Body of pancreas (tissue), 4 donors: ENCODE measurements at regions not wholly inside any gene's neighbourhood (a gene's known extent, or its start where the extent isn't known, plus 50 kb on each side); places are given as distances from the start of the nearest gene placed in this dataset.

Experiments used
- POLR2A ChIP-seq, 3 donors: fragments of 450-650 bp; IDR thresholded peaks; one replicate each; pipeline ENCODE4 v1.6.1; 2016; ENCODE audit warnings: antibody characterized with exemption in 3 of 3, mild to moderate bottlenecking in 2 of 3
- TF ChIP-seq, protein P1 (sequence below), 7 experiments: fragments of 450-650 bp in 4 of 7; fragments of 200-600 bp in 3 of 7; sonication (generic) in 3 of 7; IDR thresholded peaks; one replicate each; pipeline ENCODE4 v1.5.1; 2016 to 2019; ENCODE audit warnings: antibody characterized with exemption in 7 of 7

DNA sequence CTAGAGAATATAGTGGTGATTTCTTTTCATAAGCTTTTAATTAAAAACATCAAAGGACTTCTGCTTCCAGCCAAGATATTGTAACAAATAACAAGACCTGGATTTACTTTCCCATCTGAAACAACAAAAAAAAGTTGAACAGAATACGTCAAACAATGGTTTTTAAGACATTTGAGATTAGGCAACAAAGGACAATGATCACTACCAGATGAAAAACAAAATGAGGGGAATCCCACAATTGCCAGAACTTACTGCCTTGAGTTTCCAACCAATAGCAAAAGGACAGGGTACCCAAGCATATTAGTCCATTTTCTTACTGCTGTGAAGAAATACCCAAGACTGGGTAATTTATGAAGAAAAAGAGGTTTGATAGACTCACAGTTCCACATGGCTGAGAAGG lies 341.4 kb upstream of the INTU start:
- no peak for TF ChIP-seq POLR2A (IDR thresholded peaks at IDR 0.05)
- TF ChIP-seq, protein P1, sequence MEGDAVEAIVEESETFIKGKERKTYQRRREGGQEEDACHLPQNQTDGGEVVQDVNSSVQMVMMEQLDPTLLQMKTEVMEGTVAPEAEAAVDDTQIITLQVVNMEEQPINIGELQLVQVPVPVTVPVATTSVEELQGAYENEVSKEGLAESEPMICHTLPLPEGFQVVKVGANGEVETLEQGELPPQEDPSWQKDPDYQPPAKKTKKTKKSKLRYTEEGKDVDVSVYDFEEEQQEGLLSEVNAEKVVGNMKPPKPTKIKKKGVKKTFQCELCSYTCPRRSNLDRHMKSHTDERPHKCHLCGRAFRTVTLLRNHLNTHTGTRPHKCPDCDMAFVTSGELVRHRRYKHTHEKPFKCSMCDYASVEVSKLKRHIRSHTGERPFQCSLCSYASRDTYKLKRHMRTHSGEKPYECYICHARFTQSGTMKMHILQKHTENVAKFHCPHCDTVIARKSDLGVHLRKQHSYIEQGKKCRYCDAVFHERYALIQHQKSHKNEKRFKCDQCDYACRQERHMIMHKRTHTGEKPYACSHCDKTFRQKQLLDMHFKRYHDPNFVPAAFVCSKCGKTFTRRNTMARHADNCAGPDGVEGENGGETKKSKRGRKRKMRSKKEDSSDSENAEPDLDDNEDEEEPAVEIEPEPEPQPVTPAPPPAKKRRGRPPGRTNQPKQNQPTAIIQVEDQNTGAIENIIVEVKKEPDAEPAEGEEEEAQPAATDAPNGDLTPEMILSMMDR (IDR thresholded peaks at IDR 0.05) = no peak
